HEK293 (cell line): ENCODE measurements at regions not wholly inside any gene's neighbourhood (a gene's known extent, or its start where the extent isn't known, plus 50 kb on each side); places are given as distances from the start of the nearest gene placed in this dataset.

ENCODE experiments used
- ATF2 ChIP-seq: fragments of 450-650 bp; formaldehyde crosslinking; IDR thresholded peaks from 2 replicates; pipeline ENCODE4 v1.5.1; 2016; ENCODE audit warnings: missing biosample characterization, missing genetic modification characterization, low read depth
- BCL11B ChIP-seq: fragments of 450-650 bp; formaldehyde crosslinking; IDR thresholded peaks from 2 replicates; pipeline ENCODE4 v1.5.1; 2016; ENCODE audit warnings: low read depth, missing biosample characterization, missing genetic modification characterization
- GLIS1 ChIP-seq: fragments of 450-650 bp; formaldehyde crosslinking; IDR thresholded peaks from 2 replicates; pipeline ENCODE4 v1.5.1; 2016; ENCODE audit warnings: missing biosample characterization, missing genetic modification characterization
- GLIS2 ChIP-seq: fragments of 450-650 bp; formaldehyde crosslinking; IDR thresholded peaks from 2 replicates; pipeline ENCODE4 v1.5.1; 2016; ENCODE audit warnings: missing biosample characterization, missing genetic modification characterization
- KLF8 ChIP-seq: fragments of 450-650 bp; formaldehyde crosslinking; IDR thresholded peaks from 2 replicates; pipeline ENCODE4 v1.5.1; 2016; ENCODE audit warnings: missing biosample characterization, missing genetic modification characterization
- SCRT1 ChIP-seq: fragments of 450-650 bp; formaldehyde crosslinking; IDR thresholded peaks from 2 replicates; pipeline ENCODE4 v1.5.1; 2016; ENCODE audit warnings: missing biosample characterization, missing genetic modification characterization, borderline replicate concordance
- SP3 ChIP-seq: fragments of 450-650 bp; formaldehyde crosslinking; IDR thresholded peaks from 2 replicates; pipeline ENCODE4 v1.5.1; 2016; ENCODE audit warnings: missing biosample characterization, missing genetic modification characterization
- YY2 ChIP-seq: fragments of 450-650 bp; formaldehyde crosslinking; IDR thresholded peaks from 2 replicates; pipeline ENCODE4 v1.5.1; 2016; ENCODE audit warnings: missing biosample characterization, missing genetic modification characterization
- ZFHX2 ChIP-seq: fragments of 450-650 bp; formaldehyde crosslinking; conservative IDR thresholded peaks from 2 replicates; pipeline ENCODE4 v1.5.1; 2016; ENCODE audit warnings: missing biosample characterization, missing genetic modification characterization
- ZFP37 ChIP-seq: fragments of 450-650 bp; formaldehyde crosslinking; IDR thresholded peaks from 2 replicates; pipeline ENCODE4 v1.5.1; 2016; ENCODE audit warnings: missing biosample characterization, missing genetic modification characterization
- ZIC2 ChIP-seq: fragments of 450-650 bp; formaldehyde crosslinking; IDR thresholded peaks from 2 replicates; pipeline ENCODE4 v1.5.1; 2016; ENCODE audit warnings: missing biosample characterization, missing genetic modification characterization
- ZNF121 ChIP-seq: fragments of 450-650 bp; formaldehyde crosslinking; IDR thresholded peaks from 2 replicates; pipeline ENCODE4 v1.5.1; 2016; ENCODE audit warnings: missing biosample characterization, missing genetic modification characterization
- ZNF169 ChIP-seq: fragments of 450-650 bp; formaldehyde crosslinking; IDR thresholded peaks from 2 replicates; pipeline ENCODE4 v1.5.1; 2016; ENCODE audit warnings: missing biosample characterization, missing genetic modification characterization
- ZNF174 ChIP-seq: fragments of 450-650 bp; formaldehyde crosslinking; IDR thresholded peaks from 2 replicates; pipeline ENCODE4 v1.5.0; 2017; ENCODE audit warnings: missing biosample characterization, mild to moderate bottlenecking, missing genetic modification characterization
- ZNF184 ChIP-seq: fragments of 450-650 bp; IDR thresholded peaks from 2 replicates; pipeline ENCODE4 v1.5.1; 2018; ENCODE audit warnings: missing biosample characterization, mild to moderate bottlenecking, missing genetic modification characterization
- ZNF202 ChIP-seq: fragments of 450-650 bp; formaldehyde crosslinking; IDR thresholded peaks from 2 replicates; pipeline ENCODE4 v1.5.1; 2016; ENCODE audit warnings: missing biosample characterization, missing genetic modification characterization, borderline replicate concordance
- ZNF311 ChIP-seq: fragments of 450-650 bp; formaldehyde crosslinking; IDR thresholded peaks from 2 replicates; pipeline ENCODE4 v1.5.1; 2017; ENCODE audit warnings: missing biosample characterization, missing genetic modification characterization, borderline replicate concordance
- ZNF341 ChIP-seq: fragments of 450-650 bp; formaldehyde crosslinking; IDR thresholded peaks from 2 replicates; pipeline ENCODE4; 2016; ENCODE audit warnings: low read depth, missing biosample characterization, missing genetic modification characterization
- ZNF394 ChIP-seq: fragments of 450-650 bp; formaldehyde crosslinking; IDR thresholded peaks from 2 replicates; pipeline ENCODE4 v1.5.1; 2016; ENCODE audit warnings: missing biosample characterization, missing genetic modification characterization, mild to moderate bottlenecking, moderate library complexity, borderline replicate concordance
- ZNF398 ChIP-seq: fragments of 450-650 bp; formaldehyde crosslinking; IDR thresholded peaks from 2 replicates; pipeline ENCODE4 v1.5.1; 2017; ENCODE audit warnings: missing biosample characterization, missing genetic modification characterization
- ZNF473 ChIP-seq: fragments of 450-650 bp; formaldehyde crosslinking; IDR thresholded peaks from 2 replicates; pipeline ENCODE4 v1.5.1; 2017; ENCODE audit warnings: missing biosample characterization, missing genetic modification characterization
- ZNF555 ChIP-seq: fragments of 450-650 bp; formaldehyde crosslinking; conservative IDR thresholded peaks from 2 replicates; pipeline ENCODE4 v1.5.1; 2017; ENCODE audit warnings: missing biosample characterization, mild to moderate bottlenecking, missing genetic modification characterization, inconsistent platforms
- ZNF560 ChIP-seq: fragments of 450-650 bp; formaldehyde crosslinking; IDR thresholded peaks from 2 replicates; pipeline ENCODE4 v1.5.1; 2017; ENCODE audit warnings: missing biosample characterization, missing genetic modification characterization, borderline replicate concordance
- ZNF610 ChIP-seq: fragments of 450-650 bp; formaldehyde crosslinking; IDR thresholded peaks from 2 replicates; pipeline ENCODE4 v1.5.1; 2016; ENCODE audit warnings: missing biosample characterization, missing genetic modification characterization, borderline replicate concordance
- ZNF658 ChIP-seq: fragments of 450-650 bp; formaldehyde crosslinking; IDR thresholded peaks from 2 replicates; pipeline ENCODE4; 2016; ENCODE audit warnings: missing biosample characterization, missing genetic modification characterization
- ZNF660 ChIP-seq: fragments of 450-650 bp; IDR thresholded peaks from 2 replicates; pipeline ENCODE4 v1.5.1; 2018; ENCODE audit warnings: missing biosample characterization, mild to moderate bottlenecking, missing genetic modification characterization
- ZNF785 ChIP-seq: fragments of 450-650 bp; formaldehyde crosslinking; IDR thresholded peaks from 2 replicates; pipeline ENCODE4 v1.5.1; 2016; ENCODE audit warnings: missing biosample characterization, missing genetic modification characterization
- ZNF837 ChIP-seq: fragments of 450-650 bp; formaldehyde crosslinking; IDR thresholded peaks from 2 replicates; pipeline ENCODE4 v1.5.1; 2016; ENCODE audit warnings: missing biosample characterization, missing genetic modification characterization
- TF ChIP-seq, protein P1 (sequence below): fragments of 450-650 bp; formaldehyde crosslinking; IDR thresholded peaks from 2 replicates; pipeline ENCODE4 v1.5.1; 2016; ENCODE audit warnings: missing biosample characterization, missing genetic modification characterization, borderline replicate concordance
- TF ChIP-seq, protein P2 (sequence below): fragments of 450-650 bp; formaldehyde crosslinking; IDR thresholded peaks from 2 replicates; pipeline ENCODE4 v1.5.1; 2016; ENCODE audit warnings: missing biosample characterization, missing genetic modification characterization
- TF ChIP-seq, protein P3 (sequence below): fragments of 450-650 bp; formaldehyde crosslinking; IDR thresholded peaks from 2 replicates; pipeline ENCODE4 v1.5.1; 2016; ENCODE audit warnings: missing biosample characterization, missing genetic modification characterization

DNA sequence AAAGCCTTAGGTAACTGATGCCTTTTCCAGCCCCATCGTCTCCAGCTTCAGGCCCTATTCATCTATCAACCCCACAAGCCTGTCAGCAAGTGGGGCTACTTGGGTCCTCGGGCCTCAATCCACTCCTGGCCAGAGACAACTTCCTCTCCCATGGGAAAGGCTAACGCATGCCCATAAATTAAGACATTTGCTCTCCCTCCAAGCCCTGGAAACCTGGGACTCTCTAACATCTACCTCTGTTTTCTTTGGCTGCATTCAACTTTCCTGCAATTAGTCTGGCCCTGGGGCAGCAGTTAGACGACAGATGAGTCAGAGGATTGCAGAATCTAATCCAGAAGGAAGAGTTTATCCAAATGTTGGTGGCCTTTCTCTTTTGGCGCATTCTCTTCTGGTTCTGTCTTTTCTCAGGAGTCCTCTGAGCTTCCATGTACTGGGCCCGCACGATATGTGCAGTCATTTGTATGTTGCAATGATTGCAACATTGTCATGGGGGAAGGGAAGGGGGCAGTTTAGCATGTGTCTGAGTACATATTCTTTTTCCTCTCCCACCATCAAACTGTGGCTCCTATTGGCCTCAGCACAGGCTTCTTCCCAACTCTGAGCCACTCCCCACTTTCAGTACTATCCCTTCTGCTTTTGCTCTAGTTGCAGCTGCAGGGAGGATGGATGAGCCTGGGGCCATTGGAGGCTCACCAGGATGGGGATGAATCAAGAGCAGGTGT is 54.4 kb downstream of the NAV1 start (continued):
- TF ChIP-seq ZNF658 (tag by site-specific recombination) (no peak), ZNF311 (tag by site-specific recombination) (no peak), YY2 (no peak), KLF8 (tag by site-specific recombination) (peak; percentile 63; the same call in 1 of the 2 replicates), ZFP37 (tag by site-specific recombination) (no peak), ZNF555 (tag by site-specific recombination) (no peak), ZNF785 (tag by site-specific recombination) (no peak), ZFHX2 (tag by site-specific recombination) (no peak), GLIS2 (no peak), ZNF610 (tag by site-specific recombination) (no peak), ATF2 (tag by site-specific recombination) (no peak), ZNF169 (tag by site-specific recombination) (no peak), ZNF394 (tag by site-specific recombination) (peak; percentile 31; the same call in 1 of the 2 replicates), GLIS1 (tag by site-specific recombination) (peak; percentile 91), ZNF660 (tag by site-specific recombination) (peak; percentile 89), ZNF473 (tag by site-specific recombination) (no peak), ZNF202 (no peak), ZNF341 (tag by site-specific recombination) (no peak), ZNF560 (tag by site-specific recombination) (no peak), ZIC2 (no peak), ZNF837 (no peak), SCRT1 (tag by site-specific recombination) (no peak), ZNF174 (tag by site-specific recombination) (no peak), SP3 (tag by site-specific recombination) (no peak), BCL11B (no peak), ZNF184 (tag by site-specific recombination) (peak; percentile 83), ZNF398 (peak; percentile 72), ZNF121 (tag by site-specific recombination) (no peak)
- TF ChIP-seq, protein P1, sequence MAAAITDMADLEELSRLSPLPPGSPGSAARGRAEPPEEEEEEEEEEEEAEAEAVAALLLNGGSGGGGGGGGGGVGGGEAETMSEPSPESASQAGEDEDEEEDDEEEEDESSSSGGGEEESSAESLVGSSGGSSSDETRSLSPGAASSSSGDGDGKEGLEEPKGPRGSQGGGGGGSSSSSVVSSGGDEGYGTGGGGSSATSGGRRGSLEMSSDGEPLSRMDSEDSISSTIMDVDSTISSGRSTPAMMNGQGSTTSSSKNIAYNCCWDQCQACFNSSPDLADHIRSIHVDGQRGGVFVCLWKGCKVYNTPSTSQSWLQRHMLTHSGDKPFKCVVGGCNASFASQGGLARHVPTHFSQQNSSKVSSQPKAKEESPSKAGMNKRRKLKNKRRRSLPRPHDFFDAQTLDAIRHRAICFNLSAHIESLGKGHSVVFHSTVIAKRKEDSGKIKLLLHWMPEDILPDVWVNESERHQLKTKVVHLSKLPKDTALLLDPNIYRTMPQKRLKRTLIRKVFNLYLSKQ (tag by site-specific recombination), result no peak
- TF ChIP-seq, protein P2, sequence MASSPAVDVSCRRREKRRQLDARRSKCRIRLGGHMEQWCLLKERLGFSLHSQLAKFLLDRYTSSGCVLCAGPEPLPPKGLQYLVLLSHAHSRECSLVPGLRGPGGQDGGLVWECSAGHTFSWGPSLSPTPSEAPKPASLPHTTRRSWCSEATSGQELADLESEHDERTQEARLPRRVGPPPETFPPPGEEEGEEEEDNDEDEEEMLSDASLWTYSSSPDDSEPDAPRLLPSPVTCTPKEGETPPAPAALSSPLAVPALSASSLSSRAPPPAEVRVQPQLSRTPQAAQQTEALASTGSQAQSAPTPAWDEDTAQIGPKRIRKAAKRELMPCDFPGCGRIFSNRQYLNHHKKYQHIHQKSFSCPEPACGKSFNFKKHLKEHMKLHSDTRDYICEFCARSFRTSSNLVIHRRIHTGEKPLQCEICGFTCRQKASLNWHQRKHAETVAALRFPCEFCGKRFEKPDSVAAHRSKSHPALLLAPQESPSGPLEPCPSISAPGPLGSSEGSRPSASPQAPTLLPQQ (tag by site-specific recombination), result peak; percentile 93
- TF ChIP-seq, protein P3, sequence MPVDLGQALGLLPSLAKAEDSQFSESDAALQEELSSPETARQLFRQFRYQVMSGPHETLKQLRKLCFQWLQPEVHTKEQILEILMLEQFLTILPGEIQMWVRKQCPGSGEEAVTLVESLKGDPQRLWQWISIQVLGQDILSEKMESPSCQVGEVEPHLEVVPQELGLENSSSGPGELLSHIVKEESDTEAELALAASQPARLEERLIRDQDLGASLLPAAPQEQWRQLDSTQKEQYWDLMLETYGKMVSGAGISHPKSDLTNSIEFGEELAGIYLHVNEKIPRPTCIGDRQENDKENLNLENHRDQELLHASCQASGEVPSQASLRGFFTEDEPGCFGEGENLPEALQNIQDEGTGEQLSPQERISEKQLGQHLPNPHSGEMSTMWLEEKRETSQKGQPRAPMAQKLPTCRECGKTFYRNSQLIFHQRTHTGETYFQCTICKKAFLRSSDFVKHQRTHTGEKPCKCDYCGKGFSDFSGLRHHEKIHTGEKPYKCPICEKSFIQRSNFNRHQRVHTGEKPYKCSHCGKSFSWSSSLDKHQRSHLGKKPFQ, result no peak
